ENCODE measurements at regions not wholly inside any gene's neighbourhood (a gene's known extent, or its start where the extent isn't known, plus 50 kb on each side); places are given as distances from the start of the nearest gene placed in this dataset.
"Not testable (repeated sequence)": the region's sequence is repeated elsewhere in the genome, so short reads cannot be mapped to it uniquely, and the experiment has no call there.

- TF ChIP-seq CTCF (IDR thresholded peaks at IDR 0.05), result no peak
- TF ChIP-seq POLR2AphosphoS5 (IDR thresholded peaks at IDR 0.05), result no peak
- no peak for TF ChIP-seq POLR2A (IDR thresholded peaks at IDR 0.05)
- H3K27me3 ChIP-seq (replicated peaks; ENCODE audit: insufficient read depth), result no peaks in the 10 kb centered on the region
- H3K4me3 ChIP-seq, result no peak overlapping the region
- no peak for DNase-seq (ENCODE audit: low spot score)
- WGBS, result 89% methylated on average over 8 of the region's 8 CpGs
- H3K27ac ChIP-seq, result no peak overlapping the region
- H3K9me3 ChIP-seq, result no peaks in the 10 kb centered on the region
- intact Hi-C loops (cut with DNase I), result no loop called here
- H3K36me3 ChIP-seq, result no peaks in the 10 kb centered on the region
- H3K4me1 ChIP-seq (replicated peaks), result no peaks in the 10 kb centered on the region
Measured at GRCh38 chr7:79647711-79648110, 194.2 kb upstream of the MAGI2 start.

GRCh38 chr7:79646278-79646677, 192.8 kb upstream of the MAGI2 start:
- Histone ChIP-seq H3K36me3 (no peaks in the 10 kb centered on the region), H3K4me3 (no peak overlapping the region), H3K4me1 (replicated peaks) (no peaks in the 10 kb centered on the region), H3K27ac (no peak overlapping the region), H3K9me3 (no peaks in the 10 kb centered on the region), H3K27me3 (replicated peaks; ENCODE audit: insufficient read depth) (no peaks in the 10 kb centered on the region)
- no peak for TF ChIP-seq CTCF (IDR thresholded peaks at IDR 0.05)
- TF ChIP-seq POLR2AphosphoS5 (IDR thresholded peaks at IDR 0.05), result no peak
- 78% methylated on average over 4 of the region's 4 CpGs for WGBS
- no peak for DNase-seq (ENCODE audit: low spot score)
- intact Hi-C loops (cut with DNase I), result no loop called here

GRCh38 chr7:79636849-79637248, 183.4 kb upstream of the MAGI2 start:
- H3K4me3 ChIP-seq, result no peak overlapping the region
- H3K36me3 ChIP-seq, result no peaks in the 10 kb centered on the region
- TF ChIP-seq CTCF (IDR thresholded peaks at IDR 0.05), result no peak
- no peak for TF ChIP-seq POLR2AphosphoS5 (IDR thresholded peaks at IDR 0.05)
- no peak for TF ChIP-seq POLR2A (IDR thresholded peaks at IDR 0.05)
- H3K9me3 ChIP-seq, result no peaks in the 10 kb centered on the region
- intact Hi-C loops (cut with DNase I), result no loop called here
- H3K4me1 ChIP-seq (replicated peaks), result no peaks in the 10 kb centered on the region
- H3K27ac ChIP-seq, result no peak overlapping the region
- DNase-seq (ENCODE audit: low spot score), result no peak
- no peaks in the 10 kb centered on the region for H3K27me3 ChIP-seq (replicated peaks; ENCODE audit: insufficient read depth)

- intact Hi-C loops (cut with DNase I); DNase-seq (ENCODE audit: low spot score); H3K36me3 ChIP-seq; H3K27ac ChIP-seq; H3K9me3 ChIP-seq; H3K4me3 ChIP-seq; H3K4me1 ChIP-seq (replicated peaks); H3K27me3 ChIP-seq (replicated peaks; ENCODE audit: insufficient read depth): not testable (repeated sequence)
Measured at GRCh38 chr7:79625921-79626320, 172.5 kb upstream of the MAGI2 start.

GRCh38 chr7:79624336-79624735, 170.9 kb upstream of the MAGI2 start:
- H3K36me3 ChIP-seq, result no peaks in the 10 kb centered on the region
- intact Hi-C loops (cut with DNase I), result no loop called here
- TF ChIP-seq CTCF (IDR thresholded peaks at IDR 0.05) (no peak), POLR2A (IDR thresholded peaks at IDR 0.05) (no peak), POLR2AphosphoS5 (IDR thresholded peaks at IDR 0.05) (no peak)
- no peak overlapping the region for H3K4me3 ChIP-seq
- H3K27me3 ChIP-seq (replicated peaks; ENCODE audit: insufficient read depth), result no peaks in the 10 kb centered on the region
- peaks cover 3% of the 10 kb centered on the region for H3K9me3 ChIP-seq
- DNase-seq (ENCODE audit: low spot score), result no peak
- H3K4me1 ChIP-seq (replicated peaks), result no peaks in the 10 kb centered on the region
- no peak overlapping the region for H3K27ac ChIP-seq

- DNase-seq (ENCODE audit: low spot score), result no peak
- 68% methylated on average over 1 of the region's 1 CpG for WGBS
- no peaks in the 10 kb centered on the region for H3K4me1 ChIP-seq (replicated peaks)
- peaks cover 3% of the 10 kb centered on the region for H3K9me3 ChIP-seq
- no peak for TF ChIP-seq CTCF (IDR thresholded peaks at IDR 0.05)
- TF ChIP-seq POLR2AphosphoS5 (IDR thresholded peaks at IDR 0.05), result no peak
- no peak for TF ChIP-seq POLR2A (IDR thresholded peaks at IDR 0.05)
- intact Hi-C loops (cut with DNase I), result no loop called here
- no peaks in the 10 kb centered on the region for H3K27me3 ChIP-seq (replicated peaks; ENCODE audit: insufficient read depth)
- H3K4me3 ChIP-seq, result no peak overlapping the region
- H3K36me3 ChIP-seq, result no peaks in the 10 kb centered on the region
- no peak overlapping the region for H3K27ac ChIP-seq
Measured at GRCh38 chr7:79622781-79623180, 169.3 kb upstream of the MAGI2 start.

All from prostate gland (tissue), 2 donors.